ENCODE measurements at regions not wholly inside any gene's neighbourhood (a gene's known extent, or its start where the extent isn't known, plus 50 kb on each side); places are given as distances from the start of the nearest gene placed in this dataset.

- H3K36me3 ChIP-seq (ENCODE audit: control insufficient read depth, insufficient read depth, low read length), result no peaks in the 10 kb centered on the region
- H3K9me3 ChIP-seq (replicated peaks; ENCODE audit: control insufficient read depth, low read depth, low read length), result no peaks in the 10 kb centered on the region
- peaks cover 3% of the 10 kb centered on the region for H3K4me1 ChIP-seq (ENCODE audit: control insufficient read depth, insufficient read depth, low read length)
- peak; percentile 89 for DNase-seq
- no peak overlapping the region for H3K4me3 ChIP-seq (ENCODE audit: low read length)
- peak overlapping the region; percentile 39 for H3K27ac ChIP-seq (ENCODE audit: low read length)
- H3K27me3 ChIP-seq (ENCODE audit: control insufficient read depth, insufficient read depth, low read length), result no peaks in the 10 kb centered on the region
- WGBS (ENCODE audit: insufficient coverage), result no CpG with 5 or more reads among the region's 2 CpGs
Observed at GRCh38 chr4:137432446-137433311, 99.6 kb downstream of the PCDH18 start.

GRCh38 chr4:137430171-137430570, 102.1 kb downstream of the PCDH18 start:
- WGBS (ENCODE audit: insufficient coverage), result 89% methylated on average over 1 of the region's 4 CpGs

GRCh38 chr4:137427411-137427810, 104.9 kb downstream of the PCDH18 start:
- Histone ChIP-seq H3K36me3 (ENCODE audit: control insufficient read depth, insufficient read depth, low read length) (no peaks in the 10 kb centered on the region), H3K4me1 (ENCODE audit: control insufficient read depth, insufficient read depth, low read length) (peaks cover 3% of the 10 kb centered on the region), H3K27ac (ENCODE audit: low read length) (no peak overlapping the region), H3K4me3 (ENCODE audit: low read length) (no peak overlapping the region), H3K27me3 (ENCODE audit: control insufficient read depth, insufficient read depth, low read length) (no peaks in the 10 kb centered on the region), H3K9me3 (replicated peaks; ENCODE audit: control insufficient read depth, low read depth, low read length) (no peaks in the 10 kb centered on the region)
- DNase-seq, result peak; percentile 41
- WGBS (ENCODE audit: insufficient coverage), result 70% methylated on average over 2 of the region's 3 CpGs

More at GRCh38 chr4:137430171-137430570, 102.1 kb downstream of the PCDH18 start:
- Histone ChIP-seq H3K27ac (ENCODE audit: low read length) (no peak overlapping the region), H3K27me3 (ENCODE audit: control insufficient read depth, insufficient read depth, low read length) (no peaks in the 10 kb centered on the region), H3K36me3 (ENCODE audit: control insufficient read depth, insufficient read depth, low read length) (no peaks in the 10 kb centered on the region), H3K4me3 (ENCODE audit: low read length) (no peak overlapping the region), H3K9me3 (replicated peaks; ENCODE audit: control insufficient read depth, low read depth, low read length) (no peaks in the 10 kb centered on the region), H3K4me1 (ENCODE audit: control insufficient read depth, insufficient read depth, low read length) (peaks cover 3% of the 10 kb centered on the region)
- DNase-seq, result no peak

GRCh38 chr4:137425281-137425680, 107.0 kb downstream of the PCDH18 start:
- Histone ChIP-seq H3K9me3 (replicated peaks; ENCODE audit: control insufficient read depth, low read depth, low read length) (no peaks in the 10 kb centered on the region), H3K4me3 (ENCODE audit: low read length) (no peak overlapping the region), H3K27ac (ENCODE audit: low read length) (no peak overlapping the region), H3K4me1 (ENCODE audit: control insufficient read depth, insufficient read depth, low read length) (no peaks in the 10 kb centered on the region), H3K27me3 (ENCODE audit: control insufficient read depth, insufficient read depth, low read length) (no peaks in the 10 kb centered on the region), H3K36me3 (ENCODE audit: control insufficient read depth, insufficient read depth, low read length) (no peaks in the 10 kb centered on the region)
- no peak for DNase-seq

- no peaks in the 10 kb centered on the region for H3K36me3 ChIP-seq (ENCODE audit: control insufficient read depth, insufficient read depth, low read length)
- no CpG with 5 or more reads among the region's 2 CpGs for WGBS (ENCODE audit: insufficient coverage)
- H3K4me3 ChIP-seq (ENCODE audit: low read length), result no peak overlapping the region
- no peak overlapping the region for H3K27ac ChIP-seq (ENCODE audit: low read length)
- no peaks in the 10 kb centered on the region for H3K4me1 ChIP-seq (ENCODE audit: control insufficient read depth, insufficient read depth, low read length)
- H3K9me3 ChIP-seq (replicated peaks; ENCODE audit: control insufficient read depth, low read depth, low read length), result no peaks in the 10 kb centered on the region
- DNase-seq, result no peak
- H3K27me3 ChIP-seq (ENCODE audit: control insufficient read depth, insufficient read depth, low read length), result no peaks in the 10 kb centered on the region
Observed at GRCh38 chr4:137422666-137423065, 109.6 kb downstream of the PCDH18 start.

- no peaks in the 10 kb centered on the region for H3K36me3 ChIP-seq (ENCODE audit: control insufficient read depth, insufficient read depth, low read length)
- no peak for DNase-seq
- H3K4me3 ChIP-seq (ENCODE audit: low read length), result no peak overlapping the region
- H3K27me3 ChIP-seq (ENCODE audit: control insufficient read depth, insufficient read depth, low read length), result no peaks in the 10 kb centered on the region
- no peak overlapping the region for H3K27ac ChIP-seq (ENCODE audit: low read length)
- WGBS (ENCODE audit: insufficient coverage), result 78% methylated on average over 6 of the region's 8 CpGs
- H3K4me1 ChIP-seq (ENCODE audit: control insufficient read depth, insufficient read depth, low read length), result no peaks in the 10 kb centered on the region
- no peaks in the 10 kb centered on the region for H3K9me3 ChIP-seq (replicated peaks; ENCODE audit: control insufficient read depth, low read depth, low read length)
Observed at GRCh38 chr4:137421796-137422195, 110.5 kb downstream of the PCDH18 start.

- no peaks in the 10 kb centered on the region for H3K4me1 ChIP-seq (ENCODE audit: control insufficient read depth, insufficient read depth, low read length)
- H3K27me3 ChIP-seq (ENCODE audit: control insufficient read depth, insufficient read depth, low read length), result no peaks in the 10 kb centered on the region
- DNase-seq, result no peak
- WGBS (ENCODE audit: insufficient coverage), result 98% methylated on average over 43 of the region's 43 CpGs
- H3K9me3 ChIP-seq (replicated peaks; ENCODE audit: control insufficient read depth, low read depth, low read length), result no peaks in the 10 kb centered on the region
- no peak overlapping the region for H3K4me3 ChIP-seq (ENCODE audit: low read length)
- H3K27ac ChIP-seq (ENCODE audit: low read length), result no peak overlapping the region
- H3K36me3 ChIP-seq (ENCODE audit: control insufficient read depth, insufficient read depth, low read length), result no peaks in the 10 kb centered on the region
Observed at GRCh38 chr4:137420901-137421396, 111.3 kb downstream of the PCDH18 start.

- WGBS (ENCODE audit: insufficient coverage), result no CpG with 5 or more reads among the region's 2 CpGs
- no peak for DNase-seq
- Histone ChIP-seq H3K27ac (ENCODE audit: low read length) (no peak overlapping the region), H3K9me3 (replicated peaks; ENCODE audit: control insufficient read depth, low read depth, low read length) (no peaks in the 10 kb centered on the region), H3K4me1 (ENCODE audit: control insufficient read depth, insufficient read depth, low read length) (no peaks in the 10 kb centered on the region), H3K36me3 (ENCODE audit: control insufficient read depth, insufficient read depth, low read length) (no peaks in the 10 kb centered on the region), H3K4me3 (ENCODE audit: low read length) (no peak overlapping the region), H3K27me3 (ENCODE audit: control insufficient read depth, insufficient read depth, low read length) (no peaks in the 10 kb centered on the region)
Observed at GRCh38 chr4:137417676-137418075, 114.6 kb downstream of the PCDH18 start.

GRCh38 chr4:137414802-137415201, 117.5 kb downstream of the PCDH18 start:
- DNase-seq, result no peak
- Histone ChIP-seq H3K36me3 (ENCODE audit: control insufficient read depth, insufficient read depth, low read length) (no peaks in the 10 kb centered on the region), H3K4me1 (ENCODE audit: control insufficient read depth, insufficient read depth, low read length) (no peaks in the 10 kb centered on the region), H3K4me3 (ENCODE audit: low read length) (no peak overlapping the region), H3K27me3 (ENCODE audit: control insufficient read depth, insufficient read depth, low read length) (no peaks in the 10 kb centered on the region), H3K27ac (ENCODE audit: low read length) (no peak overlapping the region), H3K9me3 (replicated peaks; ENCODE audit: control insufficient read depth, low read depth, low read length) (no peaks in the 10 kb centered on the region)
- WGBS (ENCODE audit: insufficient coverage), result 80% methylated on average over 1 of the region's 2 CpGs

GRCh38 chr4:137408527-137409177, 123.6 kb downstream of the PCDH18 start:
- Histone ChIP-seq H3K9me3 (replicated peaks; ENCODE audit: control insufficient read depth, low read depth, low read length) (no peaks in the 10 kb centered on the region), H3K4me3 (ENCODE audit: low read length) (no peak overlapping the region), H3K4me1 (ENCODE audit: control insufficient read depth, insufficient read depth, low read length) (no peaks in the 10 kb centered on the region), H3K27me3 (ENCODE audit: control insufficient read depth, insufficient read depth, low read length) (no peaks in the 10 kb centered on the region), H3K36me3 (ENCODE audit: control insufficient read depth, insufficient read depth, low read length) (no peaks in the 10 kb centered on the region), H3K27ac (ENCODE audit: low read length) (no peak overlapping the region)
- no peak for DNase-seq
- no CpG with 5 or more reads among the region's 2 CpGs for WGBS (ENCODE audit: insufficient coverage)

All from muscle of leg (tissue), 3 donors.